ENCODE measurements at regions not wholly inside any gene's neighbourhood (a gene's known extent, or its start where the extent isn't known, plus 50 kb on each side); places are given as distances from the start of the nearest gene placed in this dataset.

DNA sequence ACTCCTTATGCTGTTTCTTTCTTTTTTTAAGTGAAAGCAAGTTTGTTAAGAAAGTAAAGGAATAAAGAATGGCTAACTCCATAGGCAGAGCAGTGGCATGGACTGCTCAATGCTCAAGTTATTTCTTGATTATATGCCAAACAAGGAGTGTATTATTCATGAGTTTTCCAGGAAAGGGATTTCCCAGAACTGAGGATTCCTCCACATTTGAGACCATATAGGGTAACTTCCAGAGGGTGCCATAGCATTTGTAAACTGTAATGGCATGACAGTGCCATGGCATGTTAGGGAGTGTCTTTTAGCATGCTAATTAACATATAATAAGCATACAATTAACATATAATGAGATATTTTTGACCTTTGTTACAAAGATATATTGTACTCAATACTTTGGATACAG lies 1034.5 kb upstream of the PHF14 start:
- peak overlapping the region; percentile 25 for H3K27ac ChIP-seq (ENCODE audit: low read length)
- no peak overlapping the region for H3K9ac ChIP-seq (ENCODE audit: low read length)
- H3K9me3 ChIP-seq (ENCODE audit: control insufficient read depth, low read depth, low read length), result peaks cover 5% of the 10 kb centered on the region
- H3K4me3 ChIP-seq (ENCODE audit: low read length), result no peak overlapping the region
- H3K36me3 ChIP-seq (ENCODE audit: control insufficient read depth, low read depth, low read length), result no peaks in the 10 kb centered on the region
- H3K27me3 ChIP-seq (ENCODE audit: control insufficient read depth, insufficient read depth, low read length), result no peaks in the 10 kb centered on the region
- peaks cover 28% of the 10 kb centered on the region for H3K4me1 ChIP-seq (ENCODE audit: control insufficient read depth, low read depth, low read length)

GRCh38 chr7:9945131-9945530 lies 1028.5 kb upstream of the PHF14 start:
- Histone ChIP-seq H3K4me3 (ENCODE audit: low read length) (no peak overlapping the region), H3K9ac (ENCODE audit: low read length) (no peak overlapping the region), H3K4me1 (ENCODE audit: control insufficient read depth, low read depth, low read length) (peaks cover 9% of the 10 kb centered on the region), H3K27ac (ENCODE audit: low read length) (no peak overlapping the region), H3K36me3 (ENCODE audit: control insufficient read depth, low read depth, low read length) (no peaks in the 10 kb centered on the region), H3K9me3 (ENCODE audit: control insufficient read depth, low read depth, low read length) (no peaks in the 10 kb centered on the region), H3K27me3 (ENCODE audit: control insufficient read depth, insufficient read depth, low read length) (no peaks in the 10 kb centered on the region)

DNA sequence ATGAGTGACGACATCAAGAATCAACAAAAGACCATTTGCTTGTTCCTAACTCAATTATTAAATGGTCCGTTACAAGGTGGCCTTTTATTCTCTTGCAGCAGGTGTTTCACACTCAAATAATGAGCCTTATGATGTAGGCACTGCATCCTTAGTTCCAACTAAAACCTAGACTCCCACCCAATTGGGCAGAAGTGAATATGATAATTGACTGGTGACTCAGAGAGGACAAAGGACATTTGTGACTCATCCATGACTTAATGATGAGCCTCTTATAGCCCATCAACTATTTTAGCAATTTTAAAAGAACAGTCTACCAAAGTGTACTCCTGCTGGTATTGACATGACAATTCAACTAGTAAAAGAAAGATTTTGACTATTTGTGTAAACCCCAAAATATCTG lies 1027.8 kb upstream of the PHF14 start:
- Histone ChIP-seq H3K27ac (ENCODE audit: low read length) (no peak overlapping the region), H3K4me3 (ENCODE audit: low read length) (no peak overlapping the region), H3K4me1 (ENCODE audit: control insufficient read depth, low read depth, low read length) (peaks cover 9% of the 10 kb centered on the region), H3K36me3 (ENCODE audit: control insufficient read depth, low read depth, low read length) (no peaks in the 10 kb centered on the region), H3K9ac (ENCODE audit: low read length) (no peak overlapping the region), H3K9me3 (ENCODE audit: control insufficient read depth, low read depth, low read length) (no peaks in the 10 kb centered on the region), H3K27me3 (ENCODE audit: control insufficient read depth, insufficient read depth, low read length) (no peaks in the 10 kb centered on the region)

- Histone ChIP-seq H3K27me3 (ENCODE audit: control insufficient read depth, insufficient read depth, low read length) (no peaks in the 10 kb centered on the region), H3K4me1 (ENCODE audit: control insufficient read depth, low read depth, low read length) (no peaks in the 10 kb centered on the region), H3K9ac (ENCODE audit: low read length) (no peak overlapping the region), H3K27ac (ENCODE audit: low read length) (no peak overlapping the region), H3K36me3 (ENCODE audit: control insufficient read depth, low read depth, low read length) (no peaks in the 10 kb centered on the region), H3K9me3 (ENCODE audit: control insufficient read depth, low read depth, low read length) (peaks cover 2% of the 10 kb centered on the region), H3K4me3 (ENCODE audit: low read length) (no peak overlapping the region)
Observed at GRCh38 chr7:9955138-9955537, 1018.5 kb upstream of the PHF14 start.

GRCh38 chr7:9958486-9958885 lies 1015.2 kb upstream of the PHF14 start:
- no peak overlapping the region for H3K27ac ChIP-seq (ENCODE audit: low read length)
- H3K9ac ChIP-seq (ENCODE audit: low read length), result no peak overlapping the region
- no peaks in the 10 kb centered on the region for H3K9me3 ChIP-seq (ENCODE audit: control insufficient read depth, low read depth, low read length)
- H3K4me3 ChIP-seq (ENCODE audit: low read length), result no peak overlapping the region
- H3K27me3 ChIP-seq (ENCODE audit: control insufficient read depth, insufficient read depth, low read length), result no peaks in the 10 kb centered on the region
- H3K4me1 ChIP-seq (ENCODE audit: control insufficient read depth, low read depth, low read length), result peaks cover 8% of the 10 kb centered on the region
- H3K36me3 ChIP-seq (ENCODE audit: control insufficient read depth, low read depth, low read length), result no peaks in the 10 kb centered on the region

DNA sequence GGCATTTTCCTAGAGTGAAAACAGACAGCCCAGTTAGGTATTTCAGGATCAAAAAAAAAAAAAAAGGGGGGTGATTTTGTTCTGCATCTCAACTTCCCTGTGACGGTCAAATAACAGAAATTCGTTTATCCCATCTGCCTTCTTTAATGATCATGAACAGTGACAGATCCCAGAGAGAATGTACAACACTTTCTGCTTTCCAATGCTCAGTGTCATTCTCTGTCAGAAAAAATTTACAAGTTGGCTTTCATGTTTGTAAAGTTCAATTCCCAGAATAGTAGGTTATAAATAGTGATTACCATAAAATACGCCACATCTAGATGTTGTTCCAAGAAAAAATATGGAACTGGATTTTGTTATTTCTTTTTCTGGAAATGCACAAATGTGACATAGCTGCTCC lies 1013.2 kb upstream of the PHF14 start:
- Histone ChIP-seq H3K27me3 (ENCODE audit: control insufficient read depth, insufficient read depth, low read length) (no peaks in the 10 kb centered on the region), H3K27ac (ENCODE audit: low read length) (no peak overlapping the region), H3K9ac (ENCODE audit: low read length) (no peak overlapping the region), H3K9me3 (ENCODE audit: control insufficient read depth, low read depth, low read length) (no peaks in the 10 kb centered on the region), H3K4me1 (ENCODE audit: control insufficient read depth, low read depth, low read length) (peaks cover 8% of the 10 kb centered on the region), H3K36me3 (ENCODE audit: control insufficient read depth, low read depth, low read length) (no peaks in the 10 kb centered on the region), H3K4me3 (ENCODE audit: low read length) (no peak overlapping the region)

GRCh38 chr7:9961161-9961922 lies 1012.3 kb upstream of the PHF14 start:
- Histone ChIP-seq H3K9ac (ENCODE audit: low read length) (no peak overlapping the region), H3K4me3 (ENCODE audit: low read length) (no peak overlapping the region), H3K27ac (ENCODE audit: low read length) (no peak overlapping the region), H3K27me3 (ENCODE audit: control insufficient read depth, insufficient read depth, low read length) (no peaks in the 10 kb centered on the region), H3K9me3 (ENCODE audit: control insufficient read depth, low read depth, low read length) (no peaks in the 10 kb centered on the region), H3K36me3 (ENCODE audit: control insufficient read depth, low read depth, low read length) (no peaks in the 10 kb centered on the region), H3K4me1 (ENCODE audit: control insufficient read depth, low read depth, low read length) (peaks cover 8% of the 10 kb centered on the region)

DNA sequence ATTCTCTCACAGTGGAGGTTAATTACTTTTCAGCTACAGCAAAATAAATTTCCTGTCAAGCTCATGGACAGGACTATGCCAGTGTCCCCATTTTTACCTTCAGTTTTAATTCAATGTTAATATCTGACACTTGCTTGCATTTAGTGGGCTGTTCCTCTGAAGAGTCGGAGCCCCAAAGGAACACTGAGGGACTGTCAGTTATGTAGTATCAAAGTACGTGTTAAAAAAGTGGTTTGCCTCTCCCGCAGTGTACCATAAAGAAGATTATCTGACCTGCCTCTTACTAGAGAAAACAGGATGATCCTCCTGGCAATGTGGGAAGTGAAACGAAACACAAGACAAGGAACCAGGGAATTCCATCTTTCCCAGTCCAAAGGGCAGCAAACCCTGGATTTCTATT lies 1010.9 kb upstream of the PHF14 start:
- no peak overlapping the region for H3K9ac ChIP-seq (ENCODE audit: low read length)
- H3K36me3 ChIP-seq (ENCODE audit: control insufficient read depth, low read depth, low read length), result no peaks in the 10 kb centered on the region
- no peak overlapping the region for H3K4me3 ChIP-seq (ENCODE audit: low read length)
- H3K27me3 ChIP-seq (ENCODE audit: control insufficient read depth, insufficient read depth, low read length), result no peaks in the 10 kb centered on the region
- H3K9me3 ChIP-seq (ENCODE audit: control insufficient read depth, low read depth, low read length), result no peaks in the 10 kb centered on the region
- H3K4me1 ChIP-seq (ENCODE audit: control insufficient read depth, low read depth, low read length), result peaks cover 8% of the 10 kb centered on the region
- no peak overlapping the region for H3K27ac ChIP-seq (ENCODE audit: low read length)

DNA sequence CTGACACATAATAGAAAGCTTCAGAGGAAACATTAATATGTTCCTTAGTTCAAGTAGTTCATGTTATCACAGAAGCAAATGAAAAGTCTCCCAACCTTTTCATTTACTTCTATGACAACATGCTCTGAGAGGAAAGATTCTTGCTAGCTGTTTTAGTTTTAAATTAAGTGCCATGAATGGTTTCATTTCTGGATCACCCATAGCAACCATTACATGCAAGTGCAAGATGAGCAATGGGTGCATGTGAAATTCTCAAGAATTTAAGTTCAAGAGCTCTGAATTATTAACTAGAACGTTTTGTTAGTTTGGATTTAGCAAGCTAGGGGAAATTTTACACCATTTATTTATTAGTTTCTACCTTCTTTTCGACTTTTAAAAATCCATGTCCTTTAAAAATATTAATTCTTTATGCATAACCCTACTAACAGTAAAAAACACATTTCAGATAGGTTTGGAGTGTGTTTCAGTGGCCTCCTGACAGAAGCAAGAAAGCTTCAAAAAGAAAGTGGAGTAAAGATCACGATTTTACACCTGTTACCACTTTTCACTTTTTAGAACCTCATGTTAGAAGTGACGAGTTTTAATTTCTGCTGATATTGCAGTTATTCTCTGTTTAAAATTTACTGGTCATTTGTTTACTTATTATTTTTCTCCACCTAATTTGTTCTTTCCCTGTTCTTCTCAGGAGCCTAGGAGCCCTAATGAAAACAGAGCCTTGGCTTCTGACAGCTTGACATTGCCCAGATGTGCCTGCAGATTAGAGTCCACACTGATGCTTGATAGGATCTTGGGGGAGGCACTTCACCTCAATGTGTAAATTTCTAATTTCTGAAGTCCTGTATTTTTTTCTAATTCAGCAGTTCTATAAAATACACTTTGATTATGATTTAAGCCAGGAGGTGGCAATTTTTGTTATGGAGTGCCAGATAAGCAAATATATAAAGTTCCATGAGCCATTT lies 995.3 kb upstream of the PHF14 start:
- H3K4me1 ChIP-seq (ENCODE audit: control insufficient read depth, low read depth, low read length), result no peaks in the 10 kb centered on the region
- H3K9ac ChIP-seq (ENCODE audit: low read length), result no peak overlapping the region
- no peak overlapping the region for H3K4me3 ChIP-seq (ENCODE audit: low read length)
- no peaks in the 10 kb centered on the region for H3K36me3 ChIP-seq (ENCODE audit: control insufficient read depth, low read depth, low read length)
- no peak overlapping the region for H3K27ac ChIP-seq (ENCODE audit: low read length)
- H3K9me3 ChIP-seq (ENCODE audit: control insufficient read depth, low read depth, low read length), result no peaks in the 10 kb centered on the region
- H3K27me3 ChIP-seq (ENCODE audit: control insufficient read depth, insufficient read depth, low read length), result no peaks in the 10 kb centered on the region

DNA sequence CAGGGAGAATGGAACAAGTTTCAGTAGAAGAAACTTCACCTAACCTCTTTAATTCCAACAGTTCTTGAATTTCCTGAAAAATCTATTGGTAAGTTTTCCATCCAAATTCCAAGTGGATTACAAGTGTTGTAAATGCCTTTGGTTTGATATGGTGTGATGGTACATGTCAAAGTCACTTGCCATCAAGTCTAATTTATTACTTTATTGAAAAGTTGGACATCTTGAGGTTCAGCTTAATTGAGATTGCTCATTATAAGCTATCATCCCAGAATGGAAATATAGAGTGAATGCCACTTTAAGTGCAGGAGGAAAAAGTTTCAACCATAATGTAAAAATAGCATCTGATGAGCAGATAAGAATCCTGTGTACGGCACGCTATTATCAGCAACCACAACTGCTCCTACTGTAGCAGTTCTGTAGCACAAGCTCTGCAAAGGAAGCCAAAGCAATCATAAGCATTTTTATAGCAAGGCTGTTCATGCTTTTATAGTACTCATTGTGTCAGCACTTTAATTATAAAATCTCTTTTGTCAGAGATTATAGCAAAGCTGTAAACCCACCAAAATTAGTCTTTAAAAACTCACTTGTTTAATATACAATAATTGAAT lies 991.8 kb upstream of the PHF14 start:
- Histone ChIP-seq H3K9me3 (ENCODE audit: control insufficient read depth, low read depth, low read length) (no peaks in the 10 kb centered on the region), H3K27ac (ENCODE audit: low read length) (no peak overlapping the region), H3K4me1 (ENCODE audit: control insufficient read depth, low read depth, low read length) (no peaks in the 10 kb centered on the region)

DNA sequence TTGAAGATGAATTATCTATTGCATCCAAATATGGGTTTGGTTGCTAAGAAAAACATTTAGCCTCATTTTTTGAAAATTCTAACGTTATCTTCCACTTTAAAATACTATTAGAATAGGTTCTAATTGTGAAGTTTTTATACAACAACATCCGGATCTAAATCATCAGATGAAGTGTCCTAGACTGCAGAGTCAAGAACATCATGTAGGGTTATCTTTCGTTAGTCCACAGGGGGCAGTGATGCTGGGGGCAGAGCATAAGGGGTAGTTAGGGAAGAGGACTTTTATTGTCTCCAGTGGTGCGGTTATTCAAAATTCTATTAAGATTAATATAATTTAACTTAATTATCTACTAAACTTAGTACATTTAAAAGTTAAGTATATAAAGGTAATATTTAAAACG lies 990.6 kb upstream of the PHF14 start:
- Histone ChIP-seq H3K4me3 (ENCODE audit: low read length) (no peak overlapping the region), H3K4me1 (ENCODE audit: control insufficient read depth, low read depth, low read length) (no peaks in the 10 kb centered on the region), H3K27me3 (ENCODE audit: control insufficient read depth, insufficient read depth, low read length) (no peaks in the 10 kb centered on the region), H3K9me3 (ENCODE audit: control insufficient read depth, low read depth, low read length) (peaks cover 1% of the 10 kb centered on the region), H3K9ac (ENCODE audit: low read length) (no peak overlapping the region), H3K27ac (ENCODE audit: low read length) (no peak overlapping the region), H3K36me3 (ENCODE audit: control insufficient read depth, low read depth, low read length) (no peaks in the 10 kb centered on the region)

More for the DNA sequence above, 991.8 kb upstream of the PHF14 start:
- Histone ChIP-seq H3K9ac (ENCODE audit: low read length) (no peak overlapping the region), H3K27me3 (ENCODE audit: control insufficient read depth, insufficient read depth, low read length) (no peaks in the 10 kb centered on the region), H3K4me3 (ENCODE audit: low read length) (no peak overlapping the region), H3K36me3 (ENCODE audit: control insufficient read depth, low read depth, low read length) (no peaks in the 10 kb centered on the region)
